ENCODE measurements at regions not wholly inside any gene's neighbourhood (a gene's known extent, or its start where the extent isn't known, plus 50 kb on each side); places are given as distances from the start of the nearest gene placed in this dataset.

- no peak for ATAC-seq
- Histone ChIP-seq H3K4me1 (no peaks in the 10 kb centered on the region), H3K27me3 (no peaks in the 10 kb centered on the region), H3K4me3 (no peak overlapping the region), H3K27ac (no peak overlapping the region), H3K9me3 (no peaks in the 10 kb centered on the region), H3K36me3 (no peaks in the 10 kb centered on the region)
- intact Hi-C loops (cut with DNase I) = no loop called here
- DNase-seq = no peak
- TF ChIP-seq POLR2A (IDR thresholded peaks at IDR 0.05) = no peak
- 92 to 97% (median 94%) methylated on average over 3 of the region's 3 CpGs for WGBS, 4 donors
Measured at GRCh38 chr1:165992533-165992932, 165.1 kb downstream of the UCK2 start.

- no peak for ATAC-seq
- no peak for DNase-seq
- Histone ChIP-seq H3K4me1 (no peaks in the 10 kb centered on the region), H3K9me3 (no peaks in the 10 kb centered on the region), H3K4me3 (no peak overlapping the region), H3K36me3 (no peaks in the 10 kb centered on the region), H3K27me3 (no peaks in the 10 kb centered on the region), H3K27ac (no peak overlapping the region)
- no peak for TF ChIP-seq CTCF (IDR thresholded peaks at IDR 0.05)
- no peak for TF ChIP-seq POLR2A (IDR thresholded peaks at IDR 0.05)
- intact Hi-C loops (cut with DNase I) = no loop called here
- 74 to 79% (median 76%) methylated on average over 4 of the region's 4 CpGs for WGBS, 4 donors
Measured at GRCh38 chr1:165994107-165994506, 166.7 kb downstream of the UCK2 start.

- TF ChIP-seq POLR2A (IDR thresholded peaks at IDR 0.05) (no peak), CTCF (IDR thresholded peaks at IDR 0.05) (no peak)
- Histone ChIP-seq H3K9me3 (no peaks in the 10 kb centered on the region), H3K4me3 (no peak overlapping the region), H3K27ac (no peak overlapping the region), H3K4me1 (no peaks in the 10 kb centered on the region), H3K27me3 (no peaks in the 10 kb centered on the region), H3K36me3 (no peaks in the 10 kb centered on the region)
- no peak for DNase-seq
- WGBS, 4 donors = 84 to 91% (median 86%) methylated on average over 4 of the region's 4 CpGs
- intact Hi-C loops (cut with DNase I) = no loop called here
- ATAC-seq = no peak
Measured at GRCh38 chr1:165999826-166000225, 167.0 kb downstream of the FAM78B start.

GRCh38 chr1:166007176-166007575, 159.6 kb downstream of the FAM78B start:
- Histone ChIP-seq H3K27ac (no peak overlapping the region), H3K27me3 (no peaks in the 10 kb centered on the region), H3K4me1 (no peaks in the 10 kb centered on the region), H3K4me3 (no peak overlapping the region), H3K36me3 (no peaks in the 10 kb centered on the region), H3K9me3 (peaks cover 0 to 23% (median 3%) of the 10 kb centered on the region in 12 donors)
- ATAC-seq (no peak), DNase-seq (no peak)
- 93 to 100% (median 98%) methylated on average over 1 of the region's 1 CpG for WGBS, 4 donors
- intact Hi-C loops (cut with DNase I) = no loop called here
- TF ChIP-seq CTCF (IDR thresholded peaks at IDR 0.05) (no peak), POLR2A (IDR thresholded peaks at IDR 0.05) (no peak)

- H3K27ac ChIP-seq = no peak overlapping the region
- ATAC-seq = no peak
- TF ChIP-seq CTCF (IDR thresholded peaks at IDR 0.05) (no peak), POLR2A (IDR thresholded peaks at IDR 0.05) (no peak)
- H3K27me3 ChIP-seq = no peaks in the 10 kb centered on the region
- H3K9me3 ChIP-seq = no peaks in the 10 kb centered on the region
- no peak overlapping the region for H3K4me3 ChIP-seq
- H3K4me1 ChIP-seq = no peaks in the 10 kb centered on the region
- DNase-seq = no peak
- intact Hi-C loops (cut with DNase I) = no loop called here
- H3K36me3 ChIP-seq = no peaks in the 10 kb centered on the region
- WGBS, 4 donors = 69 to 81% (median 76%) methylated on average over 4 of the region's 4 CpGs
Measured at GRCh38 chr1:166013232-166013631, 153.6 kb downstream of the FAM78B start.

Data from heart left ventricle (tissue), 16 donors.